AG10803 (cell line): ENCODE measurements at regions not wholly inside any gene's neighbourhood (a gene's known extent, or its start where the extent isn't known, plus 50 kb on each side); places are given as distances from the start of the nearest gene placed in this dataset.

Experiments
- DNase-seq: peaks from one replicate; pipeline ENCODE4 v3.0.0; 2010; ENCODE audit warnings: low read depth
- H3K4me3 ChIP-seq: 2 replicates; pipeline ENCODE4 v1.5.1; 2011; ENCODE audit warnings: mild to moderate bottlenecking, low read length, control low read depth
- TF ChIP-seq, protein P1 (sequence below): conservative IDR thresholded peaks from 2 replicates; pipeline ENCODE4 v1.5.1; 2011; ENCODE audit warnings: mild to moderate bottlenecking, low read length, control low read depth, inconsistent platforms

DNA sequence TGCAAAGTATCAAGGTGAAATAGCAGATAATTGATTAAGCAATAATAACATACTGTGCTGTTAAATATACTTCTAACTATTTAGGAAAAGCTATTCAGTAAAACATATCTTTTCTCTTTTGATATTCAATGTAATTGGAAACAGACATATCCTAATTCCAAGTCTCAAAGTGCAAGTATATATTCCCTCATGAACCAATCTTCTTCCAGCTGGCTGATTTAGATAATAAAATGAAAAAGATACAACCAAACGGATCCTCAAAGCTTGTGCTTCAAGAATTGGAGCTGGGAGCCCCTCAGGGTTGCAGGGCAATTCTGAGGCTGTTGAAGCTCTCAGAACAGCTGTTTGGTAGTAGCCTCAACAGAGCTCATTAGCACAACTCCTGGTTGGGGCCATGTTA is 236.6 kb downstream of the ZIC1 start:
- no peak for DNase-seq
- no peak overlapping the region for H3K4me3 ChIP-seq
- TF ChIP-seq, protein P1, sequence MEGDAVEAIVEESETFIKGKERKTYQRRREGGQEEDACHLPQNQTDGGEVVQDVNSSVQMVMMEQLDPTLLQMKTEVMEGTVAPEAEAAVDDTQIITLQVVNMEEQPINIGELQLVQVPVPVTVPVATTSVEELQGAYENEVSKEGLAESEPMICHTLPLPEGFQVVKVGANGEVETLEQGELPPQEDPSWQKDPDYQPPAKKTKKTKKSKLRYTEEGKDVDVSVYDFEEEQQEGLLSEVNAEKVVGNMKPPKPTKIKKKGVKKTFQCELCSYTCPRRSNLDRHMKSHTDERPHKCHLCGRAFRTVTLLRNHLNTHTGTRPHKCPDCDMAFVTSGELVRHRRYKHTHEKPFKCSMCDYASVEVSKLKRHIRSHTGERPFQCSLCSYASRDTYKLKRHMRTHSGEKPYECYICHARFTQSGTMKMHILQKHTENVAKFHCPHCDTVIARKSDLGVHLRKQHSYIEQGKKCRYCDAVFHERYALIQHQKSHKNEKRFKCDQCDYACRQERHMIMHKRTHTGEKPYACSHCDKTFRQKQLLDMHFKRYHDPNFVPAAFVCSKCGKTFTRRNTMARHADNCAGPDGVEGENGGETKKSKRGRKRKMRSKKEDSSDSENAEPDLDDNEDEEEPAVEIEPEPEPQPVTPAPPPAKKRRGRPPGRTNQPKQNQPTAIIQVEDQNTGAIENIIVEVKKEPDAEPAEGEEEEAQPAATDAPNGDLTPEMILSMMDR, result no peak

DNA sequence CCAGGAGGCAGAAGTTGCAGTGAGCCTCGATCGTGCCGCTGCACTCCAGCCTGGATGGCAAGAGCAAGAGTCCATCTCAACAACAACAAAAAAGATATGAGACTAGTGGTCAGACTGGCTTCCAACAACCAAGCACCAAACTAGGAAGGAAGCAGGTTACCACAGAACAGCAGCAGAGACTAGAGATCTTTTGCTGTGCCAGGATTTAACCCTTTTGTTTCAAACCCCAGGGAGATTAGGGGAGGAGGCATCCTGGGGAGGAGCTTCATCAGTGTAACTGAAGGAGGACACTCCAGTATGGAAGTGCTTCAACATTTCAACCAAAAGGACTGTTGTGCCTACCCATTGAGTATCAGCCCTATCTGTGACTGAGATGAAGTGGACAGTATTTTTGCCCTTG is 240.3 kb downstream of the ZIC1 start:
- no peak for DNase-seq
- TF ChIP-seq, protein P1, result no peak
- no peak overlapping the region for H3K4me3 ChIP-seq

DNA sequence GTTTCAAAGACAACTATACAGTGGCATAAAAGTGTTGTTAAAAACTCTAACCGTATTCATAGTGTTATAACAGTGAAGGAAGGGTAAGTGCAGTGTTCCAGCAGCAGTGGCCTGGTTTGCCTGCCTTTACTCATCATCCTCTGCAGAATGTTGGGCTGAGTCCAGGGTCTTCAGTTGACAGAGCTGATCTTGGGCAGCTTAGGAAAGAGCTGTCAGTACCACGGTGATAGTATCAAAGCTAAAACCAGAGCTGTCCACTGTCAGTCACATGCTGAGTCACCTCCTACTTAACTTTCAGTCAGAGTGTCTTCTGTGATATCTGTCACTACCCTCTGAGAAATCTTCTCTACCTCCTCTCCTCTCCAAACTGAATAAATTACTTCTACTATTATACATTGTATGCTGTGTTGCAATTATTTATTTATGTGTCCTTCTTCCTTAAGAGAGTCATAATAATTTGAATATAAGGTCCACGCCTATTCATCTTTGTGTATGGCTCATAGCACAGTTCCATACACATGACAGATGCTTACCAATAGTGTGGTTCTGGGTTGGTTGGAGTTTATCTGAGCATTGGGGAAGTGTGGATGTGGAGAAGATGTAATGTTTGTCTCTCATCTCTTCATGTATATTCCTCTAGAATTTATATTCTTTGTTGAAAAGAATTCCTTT is 242.1 kb downstream of the ZIC1 start:
- DNase-seq, result no peak
- no peak overlapping the region for H3K4me3 ChIP-seq
- TF ChIP-seq, protein P1, result no peak

DNA sequence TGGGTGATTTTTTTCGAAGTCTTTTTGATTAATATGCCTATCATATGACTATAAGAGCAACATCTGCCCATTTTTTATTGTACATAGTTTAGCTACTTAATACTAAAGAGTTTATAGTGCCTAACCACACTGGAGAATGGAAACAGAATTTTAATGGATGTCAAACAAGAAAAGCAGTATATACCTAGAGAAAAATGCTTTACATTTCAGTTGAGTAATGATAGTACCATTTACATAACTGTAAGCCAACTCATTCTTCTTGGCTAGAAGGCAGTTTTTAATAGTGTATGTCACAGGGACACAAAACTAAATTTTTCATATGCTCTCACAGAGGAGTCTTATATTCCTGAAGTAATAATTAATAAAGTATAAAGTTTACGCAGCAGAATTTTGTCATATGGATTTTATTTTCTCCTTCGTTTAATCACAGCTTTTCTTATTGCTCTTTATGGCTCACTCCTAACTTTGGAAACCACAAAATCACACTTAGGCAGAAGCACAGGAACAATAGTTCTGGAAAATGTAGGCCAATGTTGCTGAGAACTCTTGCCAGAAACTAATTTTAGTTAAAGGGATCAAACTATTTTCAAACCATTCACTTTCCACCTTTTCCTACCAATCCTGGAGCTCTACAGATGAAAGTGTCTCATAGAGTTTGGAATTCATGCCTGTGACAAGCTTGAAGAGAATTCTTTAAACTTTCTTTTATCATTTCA is 243.6 kb downstream of the ZIC1 start:
- no peak for DNase-seq
- H3K4me3 ChIP-seq, result no peak overlapping the region
- TF ChIP-seq, protein P1, result no peak

DNA sequence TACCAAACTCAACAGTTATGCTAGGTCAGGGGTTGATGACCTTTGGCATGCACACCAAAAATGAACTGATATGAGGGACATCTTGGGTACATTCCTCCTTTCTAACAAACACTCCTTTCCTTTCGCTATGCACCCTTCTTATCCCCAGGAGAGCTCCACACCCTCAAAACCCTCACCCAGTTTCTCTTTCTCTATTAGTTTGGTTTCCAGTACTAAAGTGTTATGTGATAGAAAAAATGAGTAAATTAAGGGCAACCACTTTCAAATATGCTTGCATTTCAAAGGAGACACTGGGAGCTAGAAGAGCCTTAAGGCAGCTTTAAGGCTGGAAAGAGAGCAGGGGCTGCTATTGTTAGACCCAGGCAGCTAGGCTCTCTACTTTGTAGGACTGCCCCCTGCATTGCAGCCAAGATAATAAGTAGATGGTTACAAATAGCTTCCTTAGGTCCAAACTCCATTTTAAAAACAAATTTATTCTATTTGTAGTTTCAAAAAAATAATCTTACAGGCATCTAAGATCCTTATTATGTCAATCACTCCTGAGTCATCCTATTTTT is 244.3 kb downstream of the ZIC1 start:
- DNase-seq, result no peak
- H3K4me3 ChIP-seq, result no peak overlapping the region
- TF ChIP-seq, protein P1, result no peak

DNA sequence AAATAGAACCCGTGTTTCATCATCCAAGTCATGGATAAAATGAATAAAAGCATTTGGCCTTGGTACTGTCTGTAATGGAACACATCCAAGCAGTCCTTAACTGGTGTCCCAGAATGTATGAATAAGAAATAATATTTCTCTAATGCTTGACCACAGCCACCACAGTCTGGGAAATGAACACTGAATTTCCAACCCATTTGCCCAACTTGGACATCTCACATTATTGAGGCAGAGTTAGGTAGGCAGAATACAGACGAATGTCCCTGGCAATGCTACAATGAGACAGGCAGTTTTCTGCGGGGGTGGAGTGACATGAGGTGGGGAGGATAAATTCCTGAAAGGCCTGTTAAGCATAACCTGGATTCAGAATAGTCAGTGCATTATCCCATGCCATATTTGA is 245.7 kb downstream of the ZIC1 start:
- H3K4me3 ChIP-seq, result no peak overlapping the region
- TF ChIP-seq, protein P1, result no peak
- DNase-seq, result peak; percentile 63

DNA sequence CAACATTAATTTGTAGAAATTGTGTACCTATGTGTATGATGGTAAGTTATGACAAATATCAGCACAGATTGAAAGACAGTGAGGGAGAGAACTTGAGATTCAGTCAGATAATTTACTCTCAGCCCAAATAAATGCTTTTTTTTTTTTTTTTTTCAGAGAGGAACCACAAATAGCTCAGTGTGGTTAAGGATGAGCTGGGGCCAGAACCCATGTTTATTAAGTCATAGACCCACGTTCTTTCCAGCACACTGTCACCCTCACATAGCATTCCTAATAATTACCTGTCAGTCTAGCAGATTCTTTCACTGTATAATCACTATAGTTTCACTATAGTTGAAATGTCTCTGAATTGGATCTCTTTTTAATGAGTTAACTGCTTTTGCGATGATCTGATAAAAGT is 246.1 kb downstream of the ZIC1 start:
- H3K4me3 ChIP-seq, result no peak overlapping the region
- TF ChIP-seq, protein P1, result no peak
- DNase-seq, result peak; percentile 77
